ENCODE measurements at regions not wholly inside any gene's neighbourhood (a gene's known extent, or its start where the extent isn't known, plus 50 kb on each side); places are given as distances from the start of the nearest gene placed in this dataset.
"Not testable (repeated sequence)": the region's sequence is repeated elsewhere in the genome, so short reads cannot be mapped to it uniquely, and the experiment has no call there.

GRCh38 chr2:126952216-126952615 is 53.5 kb downstream of the TEX51 start:
- peak; percentile 23 for DNase-seq

GRCh38 chr2:126953483-126953882 is 54.8 kb downstream of the TEX51 start:
- DNase-seq: no peak

GRCh38 chr2:126954831-126955230 is 56.1 kb downstream of the TEX51 start:
- no peak for DNase-seq

GRCh38 chr2:126956773-126957172 is 58.1 kb downstream of the TEX51 start:
- DNase-seq: not testable (repeated sequence)

DNA sequence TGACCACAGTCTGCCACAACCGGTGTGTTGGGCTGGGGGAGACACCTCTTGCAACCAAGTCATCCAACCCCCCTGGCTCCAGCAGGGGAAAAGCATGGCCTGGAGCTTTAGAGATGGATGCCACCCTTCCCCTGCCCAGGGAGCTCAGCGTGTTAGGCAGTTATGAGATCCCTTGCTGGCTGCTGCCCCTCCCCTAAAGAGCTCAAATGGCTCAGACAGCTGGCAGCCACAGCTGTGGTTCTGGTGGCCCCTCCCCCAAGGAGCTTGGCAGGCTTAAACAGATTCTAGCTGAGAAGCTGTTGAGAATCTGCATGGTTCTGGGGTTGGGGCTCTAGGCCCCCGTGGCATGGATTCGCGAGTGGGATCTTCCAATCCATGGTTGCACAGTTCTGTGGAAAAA is 64.7 kb downstream of the TEX51 start:
- no peak for DNase-seq

GRCh38 chr2:126966601-126967000 is 67.9 kb downstream of the TEX51 start:
- no peak for DNase-seq

- no peak for DNase-seq
These were observed 71.9 kb downstream of the TEX51 start for GRCh38 chr2:126970583-126970982.

- DNase-seq: no peak
These were observed 72.4 kb downstream of the TEX51 start for GRCh38 chr2:126971162-126971480.

DNA sequence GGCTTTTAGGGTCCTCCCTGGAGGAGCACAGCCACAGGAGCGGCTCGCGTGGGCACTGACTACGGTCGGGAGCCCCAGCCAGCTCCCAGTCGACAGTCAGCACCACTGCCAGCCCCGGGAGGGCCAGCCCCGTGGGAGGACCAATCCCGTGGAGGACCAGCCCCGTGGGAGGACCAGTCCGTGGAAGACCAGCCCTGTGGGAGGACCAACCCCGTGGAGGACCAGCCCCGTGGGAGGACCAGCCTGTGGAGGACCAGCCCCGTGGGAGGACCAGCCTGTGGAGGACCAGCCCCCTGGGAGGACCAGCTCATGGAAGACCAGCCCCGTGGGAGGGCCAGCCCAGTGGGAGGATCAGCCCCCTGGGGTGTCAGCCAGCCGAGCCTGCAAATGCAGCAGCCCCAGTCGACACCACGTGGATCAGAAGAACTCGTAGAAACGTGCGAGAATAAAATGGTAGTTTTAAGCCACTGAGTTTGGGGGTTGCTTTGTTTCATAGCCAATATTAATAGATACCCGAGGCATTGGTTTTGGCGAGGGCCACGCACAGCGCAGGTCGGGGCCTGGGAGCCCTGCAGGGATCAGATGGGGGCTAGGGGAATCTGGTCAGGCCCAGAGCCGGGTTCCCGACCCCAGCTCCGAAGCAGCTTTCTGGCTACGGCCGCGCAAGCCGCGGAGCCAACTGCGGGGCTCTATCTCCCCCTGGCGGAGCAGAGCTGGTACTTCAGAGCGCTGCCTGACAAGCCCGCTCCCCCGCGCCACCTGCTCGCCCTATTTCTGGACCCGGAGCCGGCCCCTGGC is 73.0 kb downstream of the TEX51 start:
- DNase-seq: peak; percentile 82

GRCh38 chr2:126972279-126972626 is 73.6 kb downstream of the TEX51 start:
- no peak for DNase-seq

DNA sequence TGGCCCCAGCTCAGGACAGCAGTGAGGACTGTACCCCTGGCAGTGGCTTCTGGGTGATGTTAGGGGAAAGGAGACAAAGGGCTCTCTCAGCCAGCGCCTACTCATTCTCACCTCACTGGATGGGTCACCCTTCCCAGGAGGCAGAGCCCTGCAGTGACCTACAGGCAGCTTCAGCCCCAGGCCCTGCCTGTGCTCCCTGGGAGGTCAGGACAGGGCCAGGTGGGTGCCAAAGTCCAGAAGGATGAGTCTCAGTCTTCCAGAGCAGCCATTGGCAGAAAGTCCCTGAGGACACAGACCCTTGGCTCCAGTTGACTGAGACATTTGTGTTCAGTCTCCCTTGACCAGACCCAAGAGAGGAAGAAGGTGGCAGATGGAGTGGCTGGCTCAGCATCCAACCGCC is 75.1 kb downstream of the TEX51 start:
- DNase-seq: no peak

DNA sequence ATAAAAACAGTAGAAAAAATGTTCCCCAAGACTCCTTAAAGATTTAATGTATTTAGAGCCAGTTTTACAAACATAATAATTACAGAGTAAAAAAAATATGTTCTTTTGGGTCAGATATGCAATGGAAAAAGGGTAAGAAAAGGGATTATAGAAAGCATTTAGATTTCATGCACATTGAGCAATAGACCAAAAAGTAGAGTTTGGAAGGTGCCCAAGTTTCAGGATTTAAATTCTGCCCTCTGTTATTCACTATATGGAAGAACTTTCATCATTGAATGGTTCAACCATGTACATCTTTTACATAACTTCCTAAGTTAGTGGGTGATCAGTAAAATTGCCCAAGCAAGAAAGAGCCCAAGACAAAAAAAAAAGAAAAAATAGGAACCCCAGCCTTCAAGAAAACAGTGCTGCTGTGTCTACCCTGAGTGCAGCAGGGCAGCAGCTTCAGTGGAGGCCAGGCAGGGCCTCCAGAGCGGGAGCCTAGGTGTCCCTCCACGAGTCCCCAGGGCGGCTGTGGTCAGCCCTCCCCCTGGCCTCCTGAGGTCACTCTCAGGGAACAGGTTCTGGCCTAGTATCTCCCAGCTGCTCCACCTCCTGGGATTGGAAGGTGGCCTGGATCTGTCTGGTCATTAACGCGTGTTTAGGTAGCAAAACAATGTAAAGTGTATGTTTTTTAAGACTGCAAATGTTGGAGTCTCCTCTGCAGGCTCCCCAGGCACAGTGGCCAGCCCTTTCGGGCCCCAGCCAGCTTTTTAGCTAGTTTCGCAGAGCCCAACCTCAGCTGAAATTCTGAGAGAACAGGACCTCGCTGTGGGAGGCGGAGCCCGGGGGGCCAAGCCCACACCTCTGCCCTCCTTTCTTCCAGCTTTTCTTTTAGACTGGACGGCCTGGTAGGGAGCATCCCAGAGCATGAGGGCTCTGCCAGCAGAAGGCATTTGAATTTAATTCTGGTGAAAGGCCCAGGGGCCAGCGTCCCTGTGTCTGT is 77.3 kb downstream of the TEX51 start:
- DNase-seq: peak; percentile 9

- DNase-seq: no peak
These were observed 78.1 kb downstream of the TEX51 start for GRCh38 chr2:126976721-126977328.

DNA sequence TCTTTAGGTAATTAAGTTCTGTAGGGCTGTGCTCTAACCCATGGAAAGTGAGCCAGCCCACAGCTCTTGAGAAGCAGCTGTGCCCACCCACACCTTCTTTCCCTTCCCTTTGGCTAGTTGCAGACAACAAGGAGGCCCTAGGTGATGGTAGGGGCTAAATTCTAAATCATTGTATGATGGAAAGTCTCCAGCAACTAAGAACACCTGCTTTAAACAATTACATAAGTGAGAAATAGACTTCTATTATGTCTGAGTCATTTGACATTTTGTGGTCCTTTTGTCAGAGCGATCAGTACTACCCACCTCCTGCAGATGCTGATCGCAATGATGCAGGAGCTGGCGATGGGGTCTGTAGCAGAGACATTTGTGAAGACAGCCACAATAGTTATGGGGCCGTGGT is 79.6 kb downstream of the TEX51 start:
- DNase-seq: no peak

GRCh38 chr2:126979039-126980003 is 80.6 kb downstream of the TEX51 start:
- DNase-seq: no peak

DNA sequence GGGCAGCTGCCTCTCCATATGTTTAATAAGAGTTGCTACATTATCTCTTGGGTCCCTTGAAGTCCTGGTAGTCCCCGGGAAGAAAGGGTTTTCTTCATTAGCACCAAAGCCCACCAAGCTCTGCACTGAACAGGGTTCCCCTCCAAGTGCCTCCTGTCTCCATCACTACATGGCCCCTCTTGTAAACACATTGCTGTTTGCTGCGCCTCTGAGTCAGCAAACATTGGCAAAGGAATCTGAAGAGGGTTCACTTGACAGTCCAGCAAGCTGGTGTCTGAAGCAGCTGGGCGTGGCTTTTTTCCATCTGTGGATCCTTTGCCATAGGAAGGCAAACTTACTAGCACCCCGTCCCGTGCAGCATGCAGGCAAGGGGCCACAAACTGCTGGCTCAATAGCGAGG is 82.8 kb downstream of the TEX51 start:
- DNase-seq: no peak

DNA sequence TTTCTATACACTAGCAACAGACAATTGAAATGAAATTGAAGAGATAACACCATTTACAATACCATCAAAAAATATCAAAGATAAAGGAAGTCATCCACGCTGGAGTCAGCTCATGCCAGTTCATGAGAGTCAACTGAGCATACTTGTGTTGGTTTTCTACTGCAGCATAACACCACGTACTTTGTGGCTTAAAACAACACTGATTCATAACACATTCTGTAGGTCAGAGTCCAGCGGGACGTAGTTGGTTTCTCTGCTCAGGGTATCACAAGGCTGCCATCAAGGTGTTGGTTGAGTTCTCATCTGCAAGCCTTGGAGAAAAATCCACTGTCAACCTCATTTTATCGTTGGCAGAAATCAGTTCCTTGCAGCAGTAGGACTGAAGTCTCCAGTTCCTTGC is 84.2 kb downstream of the TEX51 start:
- no peak for DNase-seq

DNA sequence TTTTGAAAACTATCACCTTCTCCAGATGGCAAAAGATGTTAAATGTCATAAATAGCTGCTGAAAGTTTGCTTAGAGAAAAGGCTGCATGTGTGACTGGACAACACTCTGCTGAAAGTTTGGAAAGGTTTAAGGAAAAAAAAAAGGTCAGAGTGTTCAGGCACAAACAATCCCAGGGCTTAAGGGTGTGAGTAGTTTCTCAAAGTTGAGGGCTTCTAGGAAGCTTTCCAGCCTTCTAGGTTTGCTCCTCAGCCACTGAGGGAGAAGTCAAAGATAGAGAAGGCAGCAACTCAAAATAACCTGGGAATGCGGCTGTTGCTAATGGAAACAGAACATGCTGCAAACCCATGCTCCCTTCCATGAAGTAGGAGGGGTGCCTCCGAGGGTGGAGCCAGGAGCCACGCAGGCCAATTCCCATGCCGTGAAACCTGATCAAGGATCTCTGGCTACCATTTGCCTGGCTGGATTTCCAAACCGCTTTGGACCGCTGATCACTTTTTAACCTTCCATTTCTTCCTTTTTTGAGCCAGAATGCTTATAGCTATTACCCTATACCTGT is 88.0 kb downstream of the TEX51 start:
- DNase-seq: no peak

DNA sequence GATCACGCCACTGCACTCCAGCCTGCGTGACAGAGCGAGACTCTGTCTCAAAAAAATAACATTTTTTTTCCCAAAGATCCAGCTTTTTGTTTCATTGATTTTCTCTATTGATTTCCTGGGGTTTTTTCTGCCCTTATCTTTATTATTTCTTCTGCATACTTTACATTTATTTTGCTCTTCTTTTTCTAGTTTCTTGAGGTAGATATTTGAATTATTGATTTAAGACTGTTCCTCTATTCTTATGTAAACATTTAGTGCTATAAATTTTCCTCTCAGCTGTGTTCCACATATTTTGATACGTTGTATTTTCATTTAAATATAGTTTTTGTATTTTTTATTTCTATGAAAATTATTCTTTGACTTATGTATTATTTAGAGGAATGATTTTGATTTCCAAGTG is 89.8 kb downstream of the TEX51 start:
- DNase-seq: no peak

- DNase-seq: not testable (repeated sequence)
These were observed 90.4 kb downstream of the TEX51 start for GRCh38 chr2:126989064-126989463.

DNA sequence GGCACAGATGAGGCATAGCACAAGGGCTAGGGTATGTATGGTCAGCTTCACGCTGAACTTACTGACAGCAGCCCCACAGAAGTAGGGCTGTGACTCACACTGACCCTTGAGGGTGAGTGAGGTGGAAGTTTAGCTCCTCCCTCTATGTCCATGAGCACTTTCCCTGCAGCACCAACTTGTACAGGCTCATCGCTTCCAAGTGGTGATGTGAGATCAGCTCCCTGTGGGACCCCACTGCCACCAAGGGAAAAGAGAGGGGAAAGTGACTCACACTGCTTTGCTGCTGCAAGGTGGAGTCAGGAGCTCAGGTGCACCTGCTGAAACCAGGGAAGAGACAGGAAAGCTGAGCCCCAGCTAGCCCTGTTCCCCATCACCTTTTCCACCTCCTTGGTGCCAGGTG is 91.5 kb downstream of the TEX51 start:
- DNase-seq: no peak

Measured in suppressor macrophage treated with lipopolysaccharide for 4 hours (primary cell).